Fibroblast of mammary gland (primary cell): ENCODE measurements at regions not wholly inside any gene's neighbourhood (a gene's known extent, or its start where the extent isn't known, plus 50 kb on each side); places are given as distances from the start of the nearest gene placed in this dataset.

Experiments
- DNase-seq: peaks from one replicate; pipeline ENCODE4 v3.0.0-alpha.2; 2010; ENCODE audit warnings: low read depth
- H3K4me3 ChIP-seq: 2 replicates; pipeline ENCODE4 v1.5.1; 2011; ENCODE audit warnings: low read depth, mild to moderate bottlenecking, low read length, moderate library complexity; ENCODE audit not compliant: control insufficient read depth
- TF ChIP-seq, protein P1 (sequence below): conservative IDR thresholded peaks from 2 replicates; pipeline ENCODE4 v1.5.1; 2011; ENCODE audit warnings: low read depth, low read length, inconsistent platforms; ENCODE audit not compliant: control insufficient read depth, insufficient read depth

DNA sequence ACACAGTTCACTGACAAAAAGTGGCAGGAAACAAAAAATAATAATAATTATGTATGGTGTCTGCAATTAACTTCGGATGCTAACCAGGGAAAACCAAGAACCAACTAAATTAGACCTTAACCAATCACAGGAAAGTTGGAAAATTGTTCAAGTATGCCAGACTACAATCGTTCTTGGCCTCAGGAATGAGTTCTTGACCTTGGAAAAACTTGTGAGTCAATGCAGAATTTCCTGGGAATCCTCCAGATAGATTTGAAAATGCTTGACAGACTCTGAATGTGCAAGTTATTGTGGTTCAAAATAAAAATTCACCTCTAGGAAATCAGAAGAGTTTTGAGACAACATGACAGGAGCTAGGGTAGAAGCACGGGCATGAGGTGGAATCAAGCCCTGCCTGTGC is 171.5 kb downstream of the C7orf25 start:
- TF ChIP-seq, protein P1, sequence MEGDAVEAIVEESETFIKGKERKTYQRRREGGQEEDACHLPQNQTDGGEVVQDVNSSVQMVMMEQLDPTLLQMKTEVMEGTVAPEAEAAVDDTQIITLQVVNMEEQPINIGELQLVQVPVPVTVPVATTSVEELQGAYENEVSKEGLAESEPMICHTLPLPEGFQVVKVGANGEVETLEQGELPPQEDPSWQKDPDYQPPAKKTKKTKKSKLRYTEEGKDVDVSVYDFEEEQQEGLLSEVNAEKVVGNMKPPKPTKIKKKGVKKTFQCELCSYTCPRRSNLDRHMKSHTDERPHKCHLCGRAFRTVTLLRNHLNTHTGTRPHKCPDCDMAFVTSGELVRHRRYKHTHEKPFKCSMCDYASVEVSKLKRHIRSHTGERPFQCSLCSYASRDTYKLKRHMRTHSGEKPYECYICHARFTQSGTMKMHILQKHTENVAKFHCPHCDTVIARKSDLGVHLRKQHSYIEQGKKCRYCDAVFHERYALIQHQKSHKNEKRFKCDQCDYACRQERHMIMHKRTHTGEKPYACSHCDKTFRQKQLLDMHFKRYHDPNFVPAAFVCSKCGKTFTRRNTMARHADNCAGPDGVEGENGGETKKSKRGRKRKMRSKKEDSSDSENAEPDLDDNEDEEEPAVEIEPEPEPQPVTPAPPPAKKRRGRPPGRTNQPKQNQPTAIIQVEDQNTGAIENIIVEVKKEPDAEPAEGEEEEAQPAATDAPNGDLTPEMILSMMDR = no peak
- no peak overlapping the region for H3K4me3 ChIP-seq
- peak; percentile 26 for DNase-seq

DNA sequence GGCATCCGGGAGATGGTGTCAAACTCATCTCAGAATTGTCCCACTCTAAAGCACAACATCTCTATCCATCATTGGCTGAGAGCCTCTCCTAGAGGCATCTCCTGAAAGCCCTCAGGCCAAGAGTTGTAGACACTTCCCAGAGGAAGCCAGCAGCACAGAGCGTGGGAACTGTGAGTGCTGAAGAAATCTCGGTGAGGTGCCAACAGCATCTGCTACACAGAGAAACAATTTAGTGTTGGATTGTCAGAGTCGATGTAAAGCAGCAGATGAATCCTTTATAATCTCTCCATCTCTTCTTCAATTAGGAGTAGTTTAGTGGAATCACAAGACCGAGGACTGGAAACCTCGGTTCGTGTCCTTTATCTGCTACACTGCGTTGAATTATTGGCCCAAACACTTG is 172.2 kb downstream of the C7orf25 start:
- DNase-seq = peak; percentile 55

DNA sequence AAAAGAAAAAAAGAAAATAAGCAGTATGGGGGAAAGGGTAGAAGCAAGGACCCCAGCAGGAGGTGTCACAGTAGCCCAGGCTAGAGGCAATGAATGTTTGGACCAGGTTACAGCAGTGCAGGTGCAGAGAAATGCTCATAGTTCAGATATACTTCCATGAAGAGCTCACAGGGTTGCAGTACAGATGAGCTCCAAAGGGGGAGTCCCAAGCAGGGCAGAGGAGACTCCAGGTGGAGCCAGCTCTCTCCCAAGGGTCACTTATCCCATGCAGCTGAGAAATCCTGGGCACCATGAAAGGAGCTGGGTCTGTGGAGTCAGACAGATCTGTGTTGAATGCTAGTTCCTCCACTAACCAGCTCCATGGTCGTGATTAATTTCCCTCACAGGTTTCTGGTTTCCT is 174.9 kb downstream of the C7orf25 start:
- no peak overlapping the region for H3K4me3 ChIP-seq
- TF ChIP-seq, protein P1 = peak; percentile 8
- DNase-seq = no peak

More for the DNA sequence above, 172.2 kb downstream of the C7orf25 start:
- TF ChIP-seq, protein P1 = no peak
- no peak overlapping the region for H3K4me3 ChIP-seq

DNA sequence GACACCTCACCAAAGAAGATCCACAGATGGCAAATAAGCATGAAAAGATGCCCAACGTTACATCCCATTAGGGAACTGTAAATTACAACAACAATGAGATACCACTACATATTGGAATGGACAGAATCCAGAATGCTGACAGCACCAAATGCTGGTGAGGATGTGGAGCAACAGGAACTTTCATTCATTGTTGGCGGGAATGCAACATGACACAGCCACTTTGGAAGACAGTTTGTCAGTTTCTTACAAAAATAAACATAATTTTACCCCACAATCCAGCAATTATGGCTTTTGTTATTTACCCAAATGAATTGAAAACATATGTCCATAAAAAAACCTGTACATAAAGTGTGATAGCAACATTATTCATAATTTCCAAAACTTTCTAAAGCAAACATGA is 176.8 kb downstream of the C7orf25 start:
- DNase-seq = peak; percentile 33
- TF ChIP-seq, protein P1 = no peak
- H3K4me3 ChIP-seq = no peak overlapping the region

DNA sequence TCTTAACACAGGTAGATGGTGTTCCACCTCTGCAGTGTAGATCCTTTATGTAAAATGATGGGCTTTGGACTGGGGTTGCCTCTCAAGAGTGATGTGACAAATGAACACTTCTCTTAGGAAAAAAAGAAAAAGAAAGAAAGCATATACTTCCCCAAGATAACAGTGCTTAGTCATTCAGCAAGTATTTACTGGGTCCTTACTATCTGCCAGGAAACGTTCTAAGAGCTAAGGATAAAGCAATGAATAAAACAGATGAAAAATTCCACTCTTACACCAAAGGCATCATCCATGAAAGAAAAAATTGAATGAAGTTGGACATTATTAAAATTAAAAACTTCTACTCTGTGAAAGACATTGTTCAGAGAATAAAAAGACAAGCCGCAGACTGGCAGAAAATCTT is 177.3 kb downstream of the C7orf25 start:
- no peak overlapping the region for H3K4me3 ChIP-seq
- TF ChIP-seq, protein P1 = no peak
- no peak for DNase-seq

DNA sequence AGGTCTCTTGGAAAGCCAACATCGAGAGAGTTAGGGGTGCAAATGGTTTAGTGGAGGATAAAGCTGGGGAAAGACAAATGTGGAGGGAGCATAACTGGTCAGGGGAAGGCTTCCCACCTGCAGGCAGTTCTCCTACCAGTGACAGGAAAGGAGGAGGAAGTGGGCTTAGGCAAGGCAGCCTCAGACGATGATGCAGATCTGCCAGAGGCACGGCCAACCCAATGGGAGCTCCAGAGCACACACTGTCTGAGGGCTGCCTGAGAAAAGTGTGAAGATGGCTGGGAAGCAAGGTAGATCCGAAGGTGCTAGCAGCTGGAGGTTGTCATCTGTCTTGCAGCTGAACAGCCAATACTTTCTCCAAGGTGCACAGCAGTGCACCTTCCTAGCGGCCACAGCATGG is 178.8 kb downstream of the C7orf25 start:
- no peak for DNase-seq
- no peak overlapping the region for H3K4me3 ChIP-seq
- TF ChIP-seq, protein P1 = no peak

DNA sequence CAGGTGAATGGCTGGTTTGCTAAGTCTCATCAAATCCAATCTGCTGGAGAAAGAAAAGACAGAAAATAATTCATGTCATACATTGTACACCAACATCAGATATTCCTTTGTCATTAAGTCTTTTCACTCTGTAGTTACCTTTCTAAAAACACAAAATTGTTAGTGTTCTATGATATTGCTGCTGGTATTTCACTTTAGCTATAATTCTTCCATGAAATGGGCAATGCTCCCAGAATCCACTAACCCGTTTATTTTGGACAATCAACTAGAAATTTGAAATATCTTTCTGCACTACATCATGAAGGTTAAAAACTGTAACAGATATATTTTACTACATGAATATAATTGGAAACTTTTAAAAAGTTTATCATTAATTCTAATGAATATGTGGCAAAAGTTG is 181.3 kb downstream of the C7orf25 start:
- TF ChIP-seq, protein P1 = no peak
- DNase-seq = no peak

More for the DNA sequence above, 181.3 kb downstream of the C7orf25 start:
- H3K4me3 ChIP-seq = no peak overlapping the region
